ENCODE measurements at regions not wholly inside any gene's neighbourhood (a gene's known extent, or its start where the extent isn't known, plus 50 kb on each side); places are given as distances from the start of the nearest gene placed in this dataset.

GRCh38 chr6:113742342-113742741 lies 114.8 kb upstream of the MARCKS start:
- no peak for TF ChIP-seq POLR2AphosphoS5 (IDR thresholded peaks at IDR 0.05)
- TF ChIP-seq EP300 (IDR thresholded peaks at IDR 0.05) = no peak
